COLO829 (cell line): ENCODE measurements at regions not wholly inside any gene's neighbourhood (a gene's known extent, or its start where the extent isn't known, plus 50 kb on each side); places are given as distances from the start of the nearest gene placed in this dataset.
"Not testable (repeated sequence)": the region's sequence is repeated elsewhere in the genome, so short reads cannot be mapped to it uniquely, and the experiment has no call there.

Experiments used
- DNase-seq: peaks from one replicate; pipeline ENCODE4 v3.0.0; 2012; ENCODE audit warnings: low spot score

- no peak for DNase-seq
Measured at GRCh38 chr1:55298167-55298894, 83.2 kb upstream of the USP24 start.

DNA sequence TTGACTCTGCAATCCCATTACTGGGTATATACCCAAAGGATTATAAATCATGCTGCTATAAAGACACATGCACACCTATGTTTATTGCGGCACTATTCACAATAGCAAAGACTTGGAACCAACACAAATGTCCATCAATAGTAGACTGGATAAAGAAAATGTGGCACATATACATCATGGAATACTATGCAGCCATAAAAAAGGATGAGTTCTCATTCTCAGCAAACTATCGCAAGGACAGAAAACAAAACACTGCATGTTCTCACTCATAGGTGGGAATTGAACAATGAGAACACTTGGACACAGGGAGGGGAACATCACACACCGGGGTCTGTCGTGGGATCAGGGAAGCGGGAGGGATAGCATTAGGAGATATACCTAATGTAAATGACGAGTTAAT is 81.1 kb upstream of the USP24 start:
- DNase-seq = not testable (repeated sequence)

DNA sequence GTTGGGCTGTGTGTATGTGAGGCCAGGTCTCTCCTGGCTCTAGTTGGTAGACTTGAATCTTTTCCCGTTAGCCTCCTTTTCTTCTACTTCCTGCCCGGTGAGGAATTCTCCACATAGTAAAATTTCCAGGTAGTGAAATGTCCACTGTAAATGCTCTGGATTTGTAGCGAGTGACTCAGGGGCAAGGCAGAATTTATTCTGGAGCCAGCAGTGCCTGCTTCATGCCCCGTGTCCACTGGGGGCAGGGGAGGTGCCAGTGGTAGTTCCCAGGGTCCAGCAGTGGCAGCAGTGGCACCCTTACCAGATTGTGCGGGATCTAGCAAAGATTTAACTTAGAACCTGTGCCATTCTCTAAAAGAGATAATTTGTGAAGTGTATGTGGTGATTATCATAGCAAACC is 74.5 kb upstream of the USP24 start:
- DNase-seq = no peak

GRCh38 chr1:55289042-55289441 is 73.9 kb upstream of the USP24 start:
- no peak for DNase-seq

DNA sequence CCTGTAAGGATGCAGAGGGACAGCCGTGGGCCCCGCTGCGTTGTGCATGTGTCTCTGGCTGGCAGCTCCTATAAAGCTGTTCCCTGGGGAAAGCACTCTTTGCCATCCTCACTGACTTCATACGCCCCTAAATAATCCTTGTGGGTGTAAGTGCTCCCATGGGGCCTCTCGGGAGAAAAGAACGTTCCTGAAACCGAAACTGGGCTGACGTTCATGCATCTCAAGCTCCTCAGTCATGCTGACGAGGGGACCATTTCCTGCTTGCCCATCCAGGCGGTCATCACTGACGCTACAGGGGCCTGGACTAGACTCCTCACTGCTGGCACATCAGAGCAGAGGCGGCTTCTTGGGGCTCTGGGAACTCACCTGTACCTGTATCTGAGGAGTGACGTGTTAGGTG is 73.1 kb upstream of the USP24 start:
- no peak for DNase-seq

DNA sequence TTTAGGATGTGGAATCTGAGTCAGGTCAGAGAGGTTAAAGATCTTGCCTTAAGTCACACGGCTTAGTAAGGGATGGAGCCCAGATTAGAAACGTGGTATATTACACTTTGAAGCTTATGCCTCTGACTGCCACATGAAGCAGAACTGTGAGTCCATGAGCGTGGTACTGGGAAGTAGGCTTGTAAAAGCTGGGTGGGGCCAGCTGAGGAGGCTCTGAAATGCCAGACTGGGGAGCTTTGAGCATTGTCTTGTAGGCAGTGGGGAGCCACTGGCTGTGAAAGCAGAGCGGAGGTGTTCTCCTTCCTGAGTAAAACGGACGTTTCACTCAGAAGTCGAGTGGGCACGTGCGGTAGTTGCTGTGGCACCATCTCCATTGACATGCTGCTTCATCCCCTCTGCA is 72.6 kb upstream of the USP24 start:
- no peak for DNase-seq

DNA sequence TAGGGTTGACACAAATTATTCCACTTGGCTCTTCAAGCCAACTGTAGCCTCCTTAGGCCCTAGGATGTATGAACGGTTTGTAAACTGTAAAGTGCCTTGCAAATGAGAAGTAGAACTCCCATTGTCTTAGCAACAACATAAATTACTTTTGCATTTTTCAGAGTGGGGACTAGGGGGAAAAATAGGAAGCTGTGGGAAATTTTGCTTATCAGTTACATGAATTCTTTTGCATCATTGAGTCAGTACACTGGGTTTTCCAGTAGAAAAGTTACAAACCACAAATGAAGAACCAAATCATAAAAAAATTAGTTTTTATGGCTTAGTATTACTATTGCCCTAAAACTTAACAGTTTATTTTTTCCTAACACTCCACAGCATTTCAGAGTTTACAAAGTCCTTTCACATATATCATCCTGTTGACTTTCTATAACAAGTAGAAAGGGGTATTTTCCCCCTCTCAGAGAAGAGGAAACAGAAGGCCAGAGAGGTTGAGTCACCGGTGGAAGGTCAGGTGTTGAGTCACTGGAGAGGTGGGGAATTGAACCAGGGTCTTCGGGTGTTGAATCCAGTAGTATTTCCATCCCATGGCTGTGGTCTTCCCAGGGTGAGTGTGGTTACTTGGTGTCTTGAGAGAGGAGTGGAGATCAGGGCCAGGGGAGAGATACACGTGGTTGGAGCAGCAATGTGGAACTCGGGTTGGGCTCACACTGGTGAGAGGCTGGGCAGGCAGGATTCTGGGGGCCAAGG is 71.9 kb upstream of the USP24 start:
- no peak for DNase-seq

DNA sequence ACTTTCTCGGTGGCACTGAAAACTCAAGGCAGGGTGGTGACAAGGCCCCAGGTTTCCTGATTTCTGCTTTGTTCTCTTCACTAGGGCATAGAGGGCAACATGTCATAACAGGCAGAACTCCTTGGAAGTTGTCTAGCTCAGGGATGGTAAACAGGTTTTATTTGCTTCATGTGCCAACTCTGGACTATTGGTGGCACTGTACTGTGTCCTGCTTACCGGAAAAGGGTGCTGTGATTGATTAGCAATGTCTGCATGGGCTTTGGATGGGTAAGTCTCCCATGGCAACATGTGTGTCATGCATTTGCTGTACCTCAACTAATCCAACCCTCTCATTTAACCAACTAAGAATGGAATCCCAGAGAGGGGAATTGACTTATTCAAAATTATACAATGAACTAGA is 70.7 kb upstream of the USP24 start:
- no peak for DNase-seq

DNA sequence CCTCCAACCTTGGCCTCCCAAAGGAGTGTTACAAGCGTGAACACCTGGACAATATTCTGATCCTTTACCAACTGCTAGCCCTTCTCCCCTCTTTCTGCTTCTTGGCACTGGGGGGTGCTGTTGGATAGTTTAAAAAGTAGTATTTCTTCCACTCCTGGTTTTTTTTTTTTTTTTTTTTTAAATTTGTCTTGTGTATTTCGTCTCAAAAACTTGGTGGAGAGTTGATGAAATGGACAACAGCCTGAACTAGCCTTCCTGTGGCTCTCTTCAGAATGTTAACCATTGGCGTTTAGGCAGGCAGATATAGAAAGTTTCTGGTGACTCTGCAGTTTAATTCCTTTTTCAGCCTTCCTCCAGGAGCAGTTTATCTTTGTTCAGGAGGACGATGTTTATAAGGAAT is 69.7 kb upstream of the USP24 start:
- peak; percentile 76 for DNase-seq

DNA sequence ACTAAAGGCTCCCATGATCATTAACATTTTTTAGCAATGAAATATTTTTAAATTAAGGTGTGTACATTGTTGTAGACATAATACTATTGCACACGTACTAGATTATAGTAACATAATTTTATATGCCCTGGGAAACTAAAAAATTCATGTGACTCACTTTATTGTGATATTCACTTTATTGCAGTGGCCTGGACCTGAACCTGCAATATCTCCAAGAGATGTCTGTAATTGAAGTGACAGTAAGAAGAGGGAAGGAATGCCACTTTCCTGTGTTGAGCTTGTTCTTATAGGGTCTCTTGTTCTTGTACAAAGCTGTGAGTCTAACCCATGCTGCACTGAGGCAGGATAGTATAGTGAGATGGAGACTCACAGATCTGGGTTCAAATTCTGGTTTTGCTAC is 66.9 kb upstream of the USP24 start:
- no peak for DNase-seq

GRCh38 chr1:55280731-55281130 is 65.6 kb upstream of the USP24 start:
- DNase-seq = peak; percentile 46

DNA sequence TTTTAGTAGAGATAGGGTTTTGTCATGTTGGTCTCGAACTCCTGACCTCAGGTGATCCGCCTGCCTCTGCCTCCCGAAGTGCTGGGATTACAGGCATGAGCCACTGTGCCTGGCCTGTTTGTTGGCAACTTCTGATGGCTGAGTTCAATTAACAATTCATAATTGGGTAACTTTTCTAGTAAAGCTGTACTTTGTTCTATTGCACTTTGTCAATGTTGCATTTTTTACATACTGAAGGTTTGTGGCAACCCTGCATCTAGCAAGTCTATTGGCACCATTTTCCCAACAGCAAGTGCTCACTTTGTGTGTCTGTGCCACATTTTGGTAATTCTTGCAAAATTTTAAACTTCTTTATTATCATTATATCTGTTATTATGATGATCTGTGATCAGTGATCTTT is 64.5 kb upstream of the USP24 start:
- no peak for DNase-seq

DNA sequence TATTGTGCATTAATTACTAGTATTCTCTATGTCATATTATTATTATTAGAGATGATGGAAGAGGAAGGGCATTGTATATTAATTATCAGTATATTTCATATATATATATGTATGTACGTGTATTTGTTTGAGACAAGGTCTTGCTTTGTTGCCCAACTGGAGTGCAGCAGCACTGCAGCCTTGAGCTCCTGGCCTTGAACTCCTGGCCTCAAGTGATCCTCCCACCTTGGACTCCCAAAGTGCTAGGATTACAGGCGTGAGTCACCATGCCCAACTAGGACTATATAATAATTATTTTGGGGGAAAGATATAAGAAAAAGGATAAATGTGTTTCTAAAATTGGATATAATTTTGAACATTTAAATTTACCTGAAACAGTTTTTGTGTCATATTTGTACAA is 63.2 kb upstream of the USP24 start:
- no peak for DNase-seq

DNA sequence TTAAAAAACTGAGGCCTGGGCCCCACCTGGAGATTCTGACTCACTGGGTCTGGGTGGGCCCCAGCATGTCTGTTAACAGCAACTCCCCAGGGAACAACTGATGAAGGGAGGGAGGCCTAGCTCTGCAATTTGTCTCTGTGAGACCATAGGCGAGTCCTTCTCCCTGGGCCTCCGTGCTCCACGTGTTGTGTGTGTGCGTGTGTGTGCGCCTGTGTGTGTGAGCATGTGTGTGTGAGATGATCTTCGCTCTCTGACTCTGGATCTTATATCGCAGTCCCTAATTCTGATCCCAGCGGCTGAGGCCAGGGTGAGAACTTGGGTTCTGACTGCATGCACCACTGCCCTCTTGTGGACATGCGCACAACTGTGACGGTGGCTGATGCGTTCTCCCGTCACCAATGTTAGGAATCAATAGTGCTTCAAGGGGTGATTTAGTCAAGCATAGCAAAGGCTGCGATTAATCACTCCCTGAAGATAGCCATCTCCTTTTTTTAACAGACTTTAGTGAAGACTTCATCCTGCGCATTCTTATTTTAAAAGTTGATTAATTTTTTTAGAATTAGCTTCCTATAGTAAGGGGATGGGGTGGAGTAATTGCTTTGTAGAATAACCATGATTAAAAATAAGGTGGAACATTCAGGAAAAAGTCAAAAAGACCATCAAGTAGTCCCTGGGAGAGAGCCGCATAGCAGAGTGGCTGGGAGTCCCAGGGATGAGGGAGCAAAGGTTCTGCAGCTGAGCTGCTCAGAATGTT is 62.4 kb upstream of the USP24 start:
- DNase-seq = peak; percentile 40

DNA sequence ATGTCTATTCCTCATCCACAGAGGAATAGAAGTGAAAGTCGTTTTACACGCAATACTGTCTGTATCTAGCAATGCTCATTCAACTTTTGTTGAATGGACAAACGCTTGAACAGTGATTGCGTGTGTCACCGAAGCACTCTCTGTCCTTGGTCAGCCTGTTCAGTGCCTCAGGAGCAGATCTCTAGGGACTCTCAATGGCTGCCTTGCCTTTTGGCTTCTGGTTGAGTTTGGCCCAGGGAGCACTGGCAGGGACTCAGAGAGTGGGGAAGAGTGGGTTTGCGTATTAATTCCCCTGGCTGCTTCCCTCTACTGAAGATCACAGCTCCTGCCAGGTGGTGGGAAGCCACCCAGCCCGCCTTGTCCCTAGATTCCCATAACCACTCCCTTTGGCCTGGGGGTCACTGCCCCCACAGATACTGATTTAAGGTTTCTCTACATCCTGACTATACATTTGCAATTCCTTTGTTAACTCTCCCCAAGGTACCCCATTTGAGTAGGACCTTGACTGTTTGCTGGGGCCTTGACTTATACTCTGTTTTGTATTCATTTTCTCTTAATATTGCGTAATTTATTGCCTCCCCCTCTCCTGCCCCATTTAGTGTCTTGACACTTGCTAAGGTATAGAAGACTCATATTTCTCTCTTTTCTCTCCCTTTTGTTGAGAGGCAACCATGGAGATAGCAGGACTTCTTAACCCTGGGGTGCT is 61.7 kb upstream of the USP24 start:
- no peak for DNase-seq

DNA sequence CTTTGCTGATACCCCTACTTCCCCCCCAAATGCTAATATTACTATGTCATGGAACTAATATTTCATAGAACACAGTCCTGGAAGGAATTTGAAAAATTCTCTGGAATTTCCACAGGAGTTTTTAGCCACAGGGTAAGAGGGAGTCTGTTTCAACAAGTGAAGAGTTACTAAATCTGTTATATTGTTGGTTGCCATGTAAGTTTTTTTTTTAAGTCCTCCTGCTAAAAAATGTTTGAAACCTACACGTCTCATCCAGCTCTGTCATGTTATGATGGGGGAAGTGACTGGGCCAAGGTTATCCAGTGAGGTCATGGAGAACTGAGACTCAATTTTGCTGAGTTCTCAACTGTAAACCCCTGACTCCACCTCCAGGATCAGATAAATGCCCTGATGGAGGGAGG is 60.8 kb upstream of the USP24 start:
- DNase-seq = no peak

- peak; percentile 71 for DNase-seq
Measured at GRCh38 chr1:55275151-55275748, 60.1 kb upstream of the USP24 start.

DNA sequence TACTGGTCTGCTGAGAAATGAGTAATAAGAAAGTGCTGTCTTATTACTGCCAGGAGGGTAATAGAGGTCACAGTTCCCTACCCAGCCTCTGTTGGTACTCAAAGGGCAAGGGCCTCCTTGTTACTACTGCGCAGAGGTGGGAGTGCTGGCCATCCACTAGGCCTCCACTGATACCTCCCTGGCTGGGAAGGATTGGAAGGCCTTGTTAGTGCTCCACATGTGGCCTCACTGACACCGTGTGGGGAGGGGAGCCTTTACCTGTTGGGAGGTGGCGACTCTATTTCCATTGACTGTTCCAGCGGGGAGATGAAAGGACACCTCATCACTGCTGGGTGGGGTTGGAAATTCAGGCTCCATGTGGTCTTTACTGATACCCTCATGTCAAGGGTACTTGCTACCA is 57.8 kb upstream of the USP24 start:
- DNase-seq = no peak
